Cerebellar cortex (tissue), 1 donor: ENCODE measurements at regions not wholly inside any gene's neighbourhood (a gene's known extent, or its start where the extent isn't known, plus 50 kb on each side); places are given as distances from the start of the nearest gene placed in this dataset.
"Not testable (repeated sequence)": the region's sequence is repeated elsewhere in the genome, so short reads cannot be mapped to it uniquely, and the experiment has no call there.

ENCODE experiments used
- DNase-seq: peaks from one replicate; pipeline ENCODE4 v3.0.0-alpha.2; 2015; ENCODE audit warnings: low spot score

- no peak for DNase-seq
Measured at GRCh38 chr12:93080452-93080851, 151.4 kb upstream of the EEA1 start.

- DNase-seq = no peak
Measured at GRCh38 chr12:93080994-93081809, 152.1 kb upstream of the EEA1 start.

GRCh38 chr12:93081810-93082165 lies 152.7 kb upstream of the EEA1 start:
- DNase-seq = no peak

GRCh38 chr12:93085383-93086287 lies 156.5 kb upstream of the EEA1 start:
- DNase-seq = no peak

- no peak for DNase-seq
Measured at GRCh38 chr12:93086288-93086727, 157.2 kb upstream of the EEA1 start.

- no peak for DNase-seq
Measured at GRCh38 chr12:93087840-93088610, 158.9 kb upstream of the EEA1 start.

- no peak for DNase-seq
Measured at GRCh38 chr12:93089805-93090569, 160.9 kb upstream of the EEA1 start.

- DNase-seq = no peak
Measured at GRCh38 chr12:93090731-93091172, 161.7 kb upstream of the EEA1 start.

GRCh38 chr12:93091886-93092648 lies 163.0 kb upstream of the EEA1 start:
- no peak for DNase-seq

GRCh38 chr12:93092649-93092945 lies 163.5 kb upstream of the EEA1 start:
- DNase-seq = no peak

- DNase-seq = no peak
Measured at GRCh38 chr12:93093243-93093642, 164.1 kb upstream of the EEA1 start.

- DNase-seq = not testable (repeated sequence)
Measured at GRCh38 chr12:93094222-93094621, 165.1 kb upstream of the EEA1 start.

GRCh38 chr12:93094988-93095737 lies 166.1 kb upstream of the EEA1 start:
- no peak for DNase-seq

- no peak for DNase-seq
Measured at GRCh38 chr12:93097417-93097816, 168.3 kb upstream of the EEA1 start.

GRCh38 chr12:93098077-93098476 lies 169.0 kb upstream of the EEA1 start:
- DNase-seq = peak; percentile 61

- DNase-seq = no peak
Measured at GRCh38 chr12:93099792-93100191, 170.7 kb upstream of the EEA1 start.

GRCh38 chr12:93100610-93101009 lies 171.5 kb upstream of the EEA1 start:
- DNase-seq = no peak

GRCh38 chr12:93101367-93101766 lies 172.3 kb upstream of the EEA1 start:
- no peak for DNase-seq

- DNase-seq = no peak
Measured at GRCh38 chr12:93102312-93102711, 173.2 kb upstream of the EEA1 start.

GRCh38 chr12:93102744-93103143 lies 173.6 kb upstream of the EEA1 start:
- DNase-seq = no peak
